ENCODE measurements at regions not wholly inside any gene's neighbourhood (a gene's known extent, or its start where the extent isn't known, plus 50 kb on each side); places are given as distances from the start of the nearest gene placed in this dataset.

DNA sequence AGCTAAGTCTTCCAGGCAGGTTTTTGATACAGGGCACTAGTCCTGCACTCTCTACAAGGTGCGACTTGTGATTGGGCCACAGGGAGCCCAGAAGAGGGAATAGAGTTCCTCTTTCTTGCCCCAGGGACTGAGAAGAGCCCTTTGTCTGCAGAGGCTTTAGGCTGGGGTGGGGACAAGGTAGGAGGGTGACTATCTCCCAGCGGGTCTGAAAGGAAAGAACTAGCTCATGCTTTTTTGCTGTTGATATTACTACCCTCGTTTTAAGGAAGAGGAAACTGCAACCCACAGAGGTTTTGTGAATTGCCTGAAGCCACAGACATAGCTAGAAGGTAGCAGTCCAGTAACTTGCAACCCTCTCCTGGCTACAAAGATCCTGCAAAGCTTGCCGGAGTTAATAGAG, 615.2 kb downstream of the MATN1 start:
- Histone ChIP-seq H3K27ac (no peak overlapping the region), H3K36me3 (no peaks in the 10 kb centered on the region), H3K27me3 (no peaks in the 10 kb centered on the region), H3K9me3 (no peaks in the 10 kb centered on the region), H3K4me3 (no peak overlapping the region), H3K4me1 (no peaks in the 10 kb centered on the region)
- intact Hi-C loops (cut with DNase I), result no loop called here
- no peak for DNase-seq (ENCODE audit: low spot score in 2 of 2)
- TF ChIP-seq, protein P1, sequence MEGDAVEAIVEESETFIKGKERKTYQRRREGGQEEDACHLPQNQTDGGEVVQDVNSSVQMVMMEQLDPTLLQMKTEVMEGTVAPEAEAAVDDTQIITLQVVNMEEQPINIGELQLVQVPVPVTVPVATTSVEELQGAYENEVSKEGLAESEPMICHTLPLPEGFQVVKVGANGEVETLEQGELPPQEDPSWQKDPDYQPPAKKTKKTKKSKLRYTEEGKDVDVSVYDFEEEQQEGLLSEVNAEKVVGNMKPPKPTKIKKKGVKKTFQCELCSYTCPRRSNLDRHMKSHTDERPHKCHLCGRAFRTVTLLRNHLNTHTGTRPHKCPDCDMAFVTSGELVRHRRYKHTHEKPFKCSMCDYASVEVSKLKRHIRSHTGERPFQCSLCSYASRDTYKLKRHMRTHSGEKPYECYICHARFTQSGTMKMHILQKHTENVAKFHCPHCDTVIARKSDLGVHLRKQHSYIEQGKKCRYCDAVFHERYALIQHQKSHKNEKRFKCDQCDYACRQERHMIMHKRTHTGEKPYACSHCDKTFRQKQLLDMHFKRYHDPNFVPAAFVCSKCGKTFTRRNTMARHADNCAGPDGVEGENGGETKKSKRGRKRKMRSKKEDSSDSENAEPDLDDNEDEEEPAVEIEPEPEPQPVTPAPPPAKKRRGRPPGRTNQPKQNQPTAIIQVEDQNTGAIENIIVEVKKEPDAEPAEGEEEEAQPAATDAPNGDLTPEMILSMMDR (IDR thresholded peaks at IDR 0.05), result no peak

DNA sequence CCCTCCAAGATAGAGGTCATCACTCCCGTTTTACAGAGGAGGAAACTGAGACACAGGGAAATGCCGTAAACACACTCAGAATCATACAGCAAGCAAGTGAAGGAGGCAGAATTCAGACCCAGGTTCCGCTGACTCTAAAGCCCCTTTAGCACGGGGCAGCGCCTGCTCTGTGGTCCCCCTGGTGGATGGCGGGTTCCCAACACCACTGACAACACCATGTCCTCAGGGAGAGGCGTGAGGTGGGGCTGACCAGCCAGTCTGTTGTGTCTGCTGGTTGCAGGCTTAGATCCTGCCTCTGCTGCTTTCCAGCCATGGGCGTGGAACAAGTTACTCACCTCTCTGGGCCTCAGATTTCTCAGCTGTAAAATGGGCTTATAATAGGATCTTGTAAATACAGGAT, 617.3 kb downstream of the MATN1 start:
- Histone ChIP-seq H3K27ac (no peak overlapping the region), H3K27me3 (no peaks in the 10 kb centered on the region), H3K4me1 (no peaks in the 10 kb centered on the region), H3K36me3 (no peaks in the 10 kb centered on the region), H3K9me3 (no peaks in the 10 kb centered on the region), H3K4me3 (no peak overlapping the region)
- intact Hi-C loops (cut with DNase I), result no loop called here
- DNase-seq (ENCODE audit: low spot score in 2 of 2), result no peak
- TF ChIP-seq, protein P1 (IDR thresholded peaks at IDR 0.05), result peak in 2 of 3 experiments; percentile 26 to 44

DNA sequence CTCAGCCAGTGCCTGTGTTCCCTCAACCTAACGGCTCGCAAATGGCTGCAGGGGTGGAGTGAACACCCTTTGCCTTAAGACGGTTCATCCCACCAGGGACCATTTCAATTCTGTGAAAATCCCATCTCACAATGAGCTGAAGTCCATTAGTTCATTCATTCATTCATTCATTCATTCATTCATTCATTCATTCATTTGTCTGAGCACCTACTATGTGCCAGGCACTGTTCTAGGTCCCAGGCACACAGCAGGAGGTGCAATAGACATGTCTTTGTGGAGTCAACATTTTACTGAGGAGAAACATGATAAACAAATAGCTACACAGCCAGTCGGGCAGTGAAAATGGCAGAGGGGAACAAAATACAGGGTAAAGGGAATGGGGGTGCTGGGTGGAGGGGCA, 618.8 kb downstream of the MATN1 start:
- no peak for DNase-seq (ENCODE audit: low spot score in 2 of 2)
- intact Hi-C loops (cut with DNase I), result no loop called here
- H3K9me3 ChIP-seq, result no peaks in the 10 kb centered on the region
- no peaks in the 10 kb centered on the region for H3K36me3 ChIP-seq
- H3K27me3 ChIP-seq, result no peaks in the 10 kb centered on the region
- H3K27ac ChIP-seq, result no peak overlapping the region
- H3K4me3 ChIP-seq, result no peak overlapping the region
- TF ChIP-seq, protein P1 (IDR thresholded peaks at IDR 0.05), result no peak
- no peaks in the 10 kb centered on the region for H3K4me1 ChIP-seq

DNA sequence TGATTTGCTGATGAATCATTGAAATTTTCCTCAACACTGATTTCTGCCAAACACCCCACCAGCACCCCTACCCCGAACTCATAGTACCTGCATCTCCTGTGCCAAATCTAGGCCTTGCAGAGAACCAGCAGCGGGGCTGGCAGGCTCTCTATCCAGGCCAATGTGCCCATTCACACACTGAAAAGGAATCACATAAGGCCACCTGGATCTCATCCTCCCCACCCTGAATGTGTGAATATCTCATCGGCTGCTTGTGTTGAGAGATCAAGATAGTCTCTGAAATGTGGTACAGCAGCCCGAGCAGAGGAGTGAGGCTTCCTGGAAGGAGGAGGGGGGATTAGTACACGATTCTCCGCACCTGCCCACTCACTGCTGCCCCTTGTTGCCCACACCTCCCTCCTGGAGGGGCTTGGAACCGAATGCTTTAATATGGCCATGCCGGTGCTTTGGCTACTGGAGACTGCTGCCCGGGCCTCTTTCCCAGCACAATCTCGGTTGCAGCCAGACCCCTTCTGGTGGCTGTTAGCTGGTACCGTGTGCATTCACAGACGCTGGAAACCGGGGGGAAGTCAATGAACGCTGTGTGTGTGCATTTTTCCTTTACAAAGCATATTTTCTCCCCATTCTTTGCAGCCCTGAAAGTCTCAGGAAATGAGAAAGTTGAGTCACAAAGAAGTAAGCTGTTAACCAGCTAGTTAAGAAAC, 619.5 kb downstream of the MATN1 start:
- intact Hi-C loops (cut with DNase I), result no loop called here

DNA sequence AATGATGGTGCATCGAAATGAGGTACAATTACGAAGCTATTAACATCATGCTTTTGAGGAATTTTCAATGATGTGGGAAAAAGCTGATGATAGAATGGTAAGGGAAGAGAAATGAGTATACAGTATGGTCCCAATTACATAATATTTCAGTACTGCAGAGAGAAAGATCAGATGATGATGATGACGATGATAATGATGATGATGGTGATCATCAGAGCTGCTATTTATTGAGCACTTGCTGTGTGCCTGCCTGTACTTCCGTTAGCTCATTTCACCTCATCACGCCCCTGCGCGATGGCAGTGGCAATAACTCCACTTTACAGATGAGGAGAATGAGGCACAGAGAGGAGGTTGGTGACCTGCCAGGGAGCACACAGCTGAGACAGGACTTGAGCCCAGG, 620.8 kb downstream of the MATN1 start:
- Histone ChIP-seq H3K4me1 (no peaks in the 10 kb centered on the region), H3K9me3 (no peaks in the 10 kb centered on the region), H3K27ac (no peak overlapping the region), H3K27me3 (no peaks in the 10 kb centered on the region), H3K4me3 (no peak overlapping the region), H3K36me3 (no peaks in the 10 kb centered on the region)
- TF ChIP-seq, protein P1 (IDR thresholded peaks at IDR 0.05), result no peak
- intact Hi-C loops (cut with DNase I), result no loop called here
- DNase-seq (ENCODE audit: low spot score in 2 of 2), result no peak

More for the DNA sequence above, 619.5 kb downstream of the MATN1 start:
- no peak for DNase-seq (ENCODE audit: low spot score in 2 of 2)
- TF ChIP-seq, protein P1 (IDR thresholded peaks at IDR 0.05), result no peak
- no peaks in the 10 kb centered on the region for H3K4me1 ChIP-seq
- H3K9me3 ChIP-seq, result no peaks in the 10 kb centered on the region
- H3K27me3 ChIP-seq, result no peaks in the 10 kb centered on the region
- H3K27ac ChIP-seq, result no peak overlapping the region
- no peaks in the 10 kb centered on the region for H3K36me3 ChIP-seq
- H3K4me3 ChIP-seq, result no peak overlapping the region
